RWPE1 (cell line): ENCODE measurements at regions not wholly inside any gene's neighbourhood (a gene's known extent, or its start where the extent isn't known, plus 50 kb on each side); places are given as distances from the start of the nearest gene placed in this dataset.
A peak's percentile ranks its signal among the peaks of the same experiment; 100 is the strongest.

Source experiments
- CTCF ChIA-PET: fragments of 350-600 bp; sonication (Branson Sonifier 250); formaldehyde crosslinking; extraction: SDS; loops from one replicate; lab custom pipeline; 2021; lab: Yijun Ruan, JAX
- POLR2A ChIA-PET: fragments of 400-600 bp; formaldehyde crosslinking; extraction: SDS; loops from one replicate; lab custom pipeline; 2020; ENCODE audit warnings: antibody characterized with exemption; ENCODE audit not compliant: low non-redundant PET; lab: Yijun Ruan, JAX
- DNase-seq: peaks from one replicate; pipeline ENCODE4 v3.0.0; 2012; ENCODE audit warnings: low spot score
- H3K27ac ChIP-seq: fragments of 450-650 bp; 2 replicates; pipeline ENCODE4 v1.5.1; 2017
- CTCF ChIP-seq: fragments of 450-650 bp; conservative IDR thresholded peaks from 2 replicates; pipeline ENCODE4 v1.5.1; 2017; ENCODE audit warnings: low read depth, mild to moderate bottlenecking

- H3K27ac ChIP-seq, result no peak overlapping the region
- POLR2A ChIA-PET, result no interaction called here
- CTCF ChIA-PET, result no interaction called here
- no peak for TF ChIP-seq CTCF
- no peak for DNase-seq
Measured at GRCh38 chr9:103992938-103993579, 101.0 kb upstream of the SMC2 start.

GRCh38 chr9:103997856-103998370 is 96.2 kb upstream of the SMC2 start:
- H3K27ac ChIP-seq, result no peak overlapping the region
- ChIA-PET CTCF (interaction anchor here (0.7 kb wide), 1 partner anchor 60 kb away, joined by 3 read pairs; no protein-coding TSS in a partner anchor), POLR2A (no interaction called here)
- no peak for TF ChIP-seq CTCF
- no peak for DNase-seq

GRCh38 chr9:103999375-104000062 is 94.6 kb upstream of the SMC2 start:
- H3K27ac ChIP-seq, result no peak overlapping the region
- POLR2A ChIA-PET, result no interaction called here
- DNase-seq, result no peak
- no peak for TF ChIP-seq CTCF
- CTCF ChIA-PET, result no interaction called here

- ChIA-PET CTCF (no interaction called here), POLR2A (no interaction called here)
- no peak for DNase-seq
- TF ChIP-seq CTCF, result no peak
- no peak overlapping the region for H3K27ac ChIP-seq
Measured at GRCh38 chr9:104009826-104010225, 84.3 kb upstream of the SMC2 start.

- POLR2A ChIA-PET, result no interaction called here
- DNase-seq, result no peak
- H3K27ac ChIP-seq, result no peak overlapping the region
- no peak for TF ChIP-seq CTCF
- CTCF ChIA-PET, result no interaction called here
Measured at GRCh38 chr9:104022083-104022482, 72.0 kb upstream of the SMC2 start.

GRCh38 chr9:104025104-104025503 is 69.0 kb upstream of the SMC2 start:
- ChIA-PET POLR2A (no interaction called here), CTCF (no interaction called here)
- peak; percentile 5 for DNase-seq

More at GRCh38 chr9:104025104-104025503, 69.0 kb upstream of the SMC2 start:
- H3K27ac ChIP-seq, result no peak overlapping the region
- no peak for TF ChIP-seq CTCF
